ENCODE measurements at regions not wholly inside any gene's neighbourhood (a gene's known extent, or its start where the extent isn't known, plus 50 kb on each side); places are given as distances from the start of the nearest gene placed in this dataset.

GRCh38 chr3:194070634-194071409 is 65.1 kb upstream of the HES1 start:
- TF ChIP-seq POLR2A (IDR thresholded peaks at IDR 0.05) = no peak
- peak in 3 of 6 experiments; percentile 8 to 41 (median 36) for TF ChIP-seq CTCF (IDR thresholded peaks at IDR 0.05)
